WTC11 (cell line): ENCODE measurements at regions not wholly inside any gene's neighbourhood (a gene's known extent, or its start where the extent isn't known, plus 50 kb on each side); places are given as distances from the start of the nearest gene placed in this dataset.

Experiments
- ATAC-seq: fragments of 200-7000 bp; cut with Tn5 transposase; 2 replicates; pipeline ENCODE4 v1.10.0; 2021; ENCODE audit warnings: mild to moderate bottlenecking, moderate library complexity
- CTCF ChIA-PET: fragments of 300-600 bp; sonication (Branson Sonifier 250); formaldehyde crosslinking; loops from one replicate; lab custom pipeline; 2021; ENCODE audit warnings: antibody characterized with exemption; lab: Charles Lee
- POLR2A ChIA-PET: fragments of 350-600 bp; sonication (Branson Sonifier 250); formaldehyde crosslinking; loops from one replicate; lab custom pipeline; 2021; ENCODE audit warnings: antibody characterized with exemption; lab: Charles Lee
- DNase-seq: peaks from one replicate; pipeline ENCODE4 v3.0.0; 2021; ENCODE audit warnings: low spot score
- H3K27ac Mint-ChIP-seq: 2 replicates; pipeline ENCODE4 v1.8.0; 2021; ENCODE audit warnings: mixed read lengths
- H3K27me3 Mint-ChIP-seq: 2 replicates; pipeline ENCODE4 v1.8.0; 2021; ENCODE audit warnings: low read depth, mild to moderate bottlenecking, moderate library complexity, mixed read lengths
- H3K36me3 Mint-ChIP-seq: 2 replicates; pipeline ENCODE4 v1.8.0; 2021; ENCODE audit warnings: mixed read lengths
- H3K4me1 Mint-ChIP-seq: 2 replicates; pipeline ENCODE4 v1.8.0; 2022; ENCODE audit warnings: mixed read lengths
- H3K4me3 Mint-ChIP-seq: 2 replicates; pipeline ENCODE4 v1.8.0; 2021; ENCODE audit warnings: mild to moderate bottlenecking, moderate library complexity, mixed read lengths
- H3K9me3 Mint-ChIP-seq: 2 replicates; pipeline ENCODE4 v1.8.0; 2021; ENCODE audit warnings: mixed read lengths
- AR ChIP-seq: fragments of 250-450 bp; sonication (Bioruptor Pico); IDR thresholded peaks from 2 replicates; pipeline ENCODE4 v1.9.0; 2021; ENCODE audit warnings: mild to moderate bottlenecking
- ATF1 ChIP-seq: sonication (generic); formaldehyde crosslinking; IDR thresholded peaks from 2 replicates; pipeline ENCODE4 v1.8.1; 2023; ENCODE audit warnings: mild to moderate bottlenecking, moderate library complexity, missing genetic modification reagents
- ATF2 ChIP-seq: sonication (generic); formaldehyde crosslinking; IDR thresholded peaks from 2 replicates; pipeline ENCODE4 v1.8.1; 2022; ENCODE audit warnings: low read depth, missing genetic modification reagents, borderline replicate concordance
- EMX1 ChIP-seq: fragments of 250-450 bp; sonication (Bioruptor Pico); IDR thresholded peaks from 2 replicates; pipeline ENCODE4 v1.8.0; 2021; ENCODE audit warnings: mild to moderate bottlenecking
- ERG ChIP-seq: fragments of 250-450 bp; sonication (Bioruptor Pico); IDR thresholded peaks from 2 replicates; pipeline ENCODE4 v1.8.0; 2021; ENCODE audit warnings: mild to moderate bottlenecking
- ETV6 ChIP-seq: sonication (generic); formaldehyde crosslinking; IDR thresholded peaks from 2 replicates; pipeline ENCODE4 v1.8.1; 2022; ENCODE audit warnings: mild to moderate bottlenecking, missing genetic modification reagents
- FOXJ3 ChIP-seq: sonication (generic); formaldehyde crosslinking; IDR thresholded peaks from 2 replicates; pipeline ENCODE4 v1.9.0; 2021; ENCODE audit warnings: missing genetic modification reagents, mild to moderate bottlenecking, borderline replicate concordance
- FOXP1 ChIP-seq: sonication (generic); formaldehyde crosslinking; IDR thresholded peaks from 2 replicates; pipeline ENCODE4 v1.8.0; 2022; ENCODE audit warnings: missing genetic modification reagents, mild to moderate bottlenecking, moderate library complexity, borderline replicate concordance
- FOXP4 ChIP-seq: sonication (generic); formaldehyde crosslinking; IDR thresholded peaks from 2 replicates; pipeline ENCODE4 v1.8.0; 2022; ENCODE audit warnings: mild to moderate bottlenecking, missing genetic modification reagents
- GABPB1 ChIP-seq: sonication (generic); formaldehyde crosslinking; IDR thresholded peaks from 2 replicates; pipeline ENCODE4 v1.8.1; 2023; ENCODE audit warnings: mild to moderate bottlenecking, missing genetic modification reagents
- GTF2I ChIP-seq: fragments of 250-450 bp; sonication (Bioruptor Pico); conservative IDR thresholded peaks from 2 replicates; pipeline ENCODE4 v1.4.0; 2021; ENCODE audit warnings: mild to moderate bottlenecking
- HMGXB4 ChIP-seq: sonication (generic); formaldehyde crosslinking; IDR thresholded peaks from 2 replicates; pipeline ENCODE4 v1.8.1; 2023; ENCODE audit warnings: mild to moderate bottlenecking, moderate library complexity, missing genetic modification reagents
- KAT7 ChIP-seq: sonication (generic); formaldehyde crosslinking; IDR thresholded peaks from 2 replicates; pipeline ENCODE4 v1.8.1; 2023; ENCODE audit warnings: missing genetic modification reagents, mild to moderate bottlenecking, borderline replicate concordance
- MYBL2 ChIP-seq: sonication (generic); formaldehyde crosslinking; IDR thresholded peaks from 2 replicates; pipeline ENCODE4 v1.8.1; 2023; ENCODE audit warnings: mild to moderate bottlenecking, moderate library complexity, missing genetic modification reagents
- PREB ChIP-seq: sonication (generic); formaldehyde crosslinking; IDR thresholded peaks from 2 replicates; pipeline ENCODE4 v1.8.1; 2022; ENCODE audit warnings: mild to moderate bottlenecking, missing genetic modification reagents, moderate library complexity, borderline replicate concordance
- PRRX2 ChIP-seq: fragments of 250-450 bp; sonication (Bioruptor Pico); IDR thresholded peaks from 2 replicates; pipeline ENCODE4 v1.8.0; 2021; ENCODE audit warnings: mild to moderate bottlenecking
- SP1 ChIP-seq: sonication (generic); formaldehyde crosslinking; conservative IDR thresholded peaks from 2 replicates; pipeline ENCODE4 v1.8.1; 2022; ENCODE audit warnings: missing genetic modification reagents
- TCF7 ChIP-seq: sonication (generic); formaldehyde crosslinking; IDR thresholded peaks from 2 replicates; pipeline ENCODE4 v1.8.0; 2022; ENCODE audit warnings: mild to moderate bottlenecking, low read depth, missing genetic modification reagents, moderate library complexity
- ZNF423 ChIP-seq: fragments of 250-450 bp; sonication (Bioruptor Pico); IDR thresholded peaks from 2 replicates; pipeline ENCODE4 v2.1.2; 2022; ENCODE audit warnings: mild to moderate bottlenecking, moderate library complexity
- ZSCAN18 ChIP-seq: fragments of 250-450 bp; sonication (Bioruptor Pico); IDR thresholded peaks from 2 replicates; pipeline ENCODE4 v2.1.2; 2022; ENCODE audit warnings: mild to moderate bottlenecking, moderate library complexity

- Mint-ChIP-seq H3K27me3 (peaks cover 8% of the 10 kb centered on the region), H3K27ac (no peak overlapping the region), H3K9me3 (peaks cover 70% of the 10 kb centered on the region), H3K4me1 (no peaks in the 10 kb centered on the region), H3K4me3 (no peak overlapping the region), H3K36me3 (peaks cover 70% of the 10 kb centered on the region)
- DNase-seq (no peak), ATAC-seq (no peak)
- POLR2A ChIA-PET: no interaction called here
- TF ChIP-seq FOXP1 (no peak), SP1 (no peak), ERG (CRISPR knock-in tag) (no peak)
- CTCF ChIA-PET: interaction anchor here (0.8 kb wide), 1 partner anchor 235 kb away, joined by 3 read pairs; no protein-coding TSS in a partner anchor
Measured at GRCh38 chr2:200148366-200148765, 158.1 kb upstream of the SPATS2L start.

- Mint-ChIP-seq H3K27me3 (peaks cover under 1% of the 10 kb centered on the region; the same call in 1 of the 2 replicates), H3K4me1 (no peaks in the 10 kb centered on the region), H3K27ac (no peak overlapping the region), H3K4me3 (no peak overlapping the region), H3K36me3 (peaks cover 53% of the 10 kb centered on the region), H3K9me3 (peaks cover 55% of the 10 kb centered on the region)
- DNase-seq (no peak), ATAC-seq (no peak)
- POLR2A ChIA-PET: no interaction called here
- TF ChIP-seq FOXJ3 (CRISPR knock-in tag) (no peak), KAT7 (CRISPR knock-in tag) (no peak), PREB (CRISPR knock-in tag) (no peak), GABPB1 (CRISPR knock-in tag) (no peak)
- CTCF ChIA-PET: no interaction called here
Measured at GRCh38 chr2:200150411-200151086, 155.9 kb upstream of the SPATS2L start.

- peaks cover 37% of the 10 kb centered on the region for H3K9me3 Mint-ChIP-seq
- no peak overlapping the region for H3K27ac Mint-ChIP-seq
- POLR2A ChIA-PET: no interaction called here
- H3K4me1 Mint-ChIP-seq: peaks cover 27% of the 10 kb centered on the region
- peaks cover 34% of the 10 kb centered on the region for H3K36me3 Mint-ChIP-seq
- CTCF ChIA-PET: no interaction called here
- DNase-seq: no peak
- H3K27me3 Mint-ChIP-seq: no peaks in the 10 kb centered on the region; the same call in 1 of the 2 replicates
- no peak for ATAC-seq
- H3K4me3 Mint-ChIP-seq: no peak overlapping the region
- TF ChIP-seq PRRX2 (CRISPR knock-in tag): no peak
- TF ChIP-seq FOXJ3 (CRISPR knock-in tag): no peak
- TF ChIP-seq ATF1 (CRISPR knock-in tag): no peak
- no peak for TF ChIP-seq ZNF423 (CRISPR knock-in tag)
- TF ChIP-seq ATF2 (CRISPR knock-in tag): no peak
- no peak for TF ChIP-seq GTF2I (CRISPR knock-in tag)
- TF ChIP-seq ETV6 (CRISPR knock-in tag): no peak
- TF ChIP-seq ZSCAN18: no peak
- TF ChIP-seq FOXP4 (CRISPR knock-in tag): no peak
- no peak for TF ChIP-seq EMX1 (CRISPR knock-in tag)
- TF ChIP-seq HMGXB4 (CRISPR knock-in tag): no peak
- no peak for TF ChIP-seq MYBL2 (CRISPR knock-in tag)
- TF ChIP-seq AR (CRISPR knock-in tag): no peak
- no peak for TF ChIP-seq TCF7 (CRISPR knock-in tag)
Measured at GRCh38 chr2:200155652-200156051, 150.8 kb upstream of the SPATS2L start.
